AG04449 (cell line): ENCODE measurements at regions not wholly inside any gene's neighbourhood (a gene's known extent, or its start where the extent isn't known, plus 50 kb on each side); places are given as distances from the start of the nearest gene placed in this dataset.

ENCODE experiments used
- CTCF ChIA-PET: fragments of 350-600 bp; formaldehyde crosslinking; extraction: SDS; loops from one replicate; lab custom pipeline; 2021; ENCODE audit warnings: antibody characterized with exemption; lab: Yijun Ruan, JAX
- POLR2A ChIA-PET: fragments of 400-600, 350-600 bp; formaldehyde crosslinking; extraction: SDS; loops from one replicate; lab custom pipeline; 2020; ENCODE audit warnings: antibody characterized with exemption, inconsistent platforms; lab: Yijun Ruan, JAX
- DNase-seq: peaks from one replicate; pipeline ENCODE4 v3.0.0-alpha.2; 2010; ENCODE audit warnings: low read depth, low spot score
- H3K4me3 ChIP-seq: 2 replicates; pipeline ENCODE4 v1.5.1; 2011; ENCODE audit warnings: low read depth, mild to moderate bottlenecking, control low read depth, low read length
- TF ChIP-seq, protein P1 (sequence below): IDR thresholded peaks from one replicate; pipeline ENCODE4 v1.5.1; 2011; ENCODE audit warnings: mild to moderate bottlenecking, moderate library complexity, low read length, control low read depth, inconsistent platforms; ENCODE audit not compliant: insufficient read depth; ENCODE audit errors: missing control alignments

DNA sequence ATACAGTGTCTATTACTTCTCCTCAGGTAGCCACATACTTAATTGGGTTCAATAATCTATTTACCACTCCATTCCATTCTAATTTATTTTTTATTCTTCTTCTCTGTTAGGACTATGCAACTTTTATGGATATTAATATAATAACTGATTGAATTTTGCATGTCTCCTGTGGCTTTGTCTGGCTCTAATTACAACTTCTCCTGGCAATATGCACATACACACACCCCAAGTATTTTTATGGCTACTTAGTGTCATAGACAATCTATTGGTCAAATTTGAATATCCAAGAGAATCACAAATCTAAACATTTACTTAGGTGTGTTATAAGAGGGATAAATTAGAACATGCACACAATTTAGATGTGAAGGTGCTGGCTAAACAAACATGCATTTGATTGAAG, 73.1 kb downstream of the BOD1L2 start:
- ChIA-PET POLR2A (no interaction called here), CTCF (no interaction called here)
- no peak overlapping the region for H3K4me3 ChIP-seq
- DNase-seq, result no peak
- TF ChIP-seq, protein P1, sequence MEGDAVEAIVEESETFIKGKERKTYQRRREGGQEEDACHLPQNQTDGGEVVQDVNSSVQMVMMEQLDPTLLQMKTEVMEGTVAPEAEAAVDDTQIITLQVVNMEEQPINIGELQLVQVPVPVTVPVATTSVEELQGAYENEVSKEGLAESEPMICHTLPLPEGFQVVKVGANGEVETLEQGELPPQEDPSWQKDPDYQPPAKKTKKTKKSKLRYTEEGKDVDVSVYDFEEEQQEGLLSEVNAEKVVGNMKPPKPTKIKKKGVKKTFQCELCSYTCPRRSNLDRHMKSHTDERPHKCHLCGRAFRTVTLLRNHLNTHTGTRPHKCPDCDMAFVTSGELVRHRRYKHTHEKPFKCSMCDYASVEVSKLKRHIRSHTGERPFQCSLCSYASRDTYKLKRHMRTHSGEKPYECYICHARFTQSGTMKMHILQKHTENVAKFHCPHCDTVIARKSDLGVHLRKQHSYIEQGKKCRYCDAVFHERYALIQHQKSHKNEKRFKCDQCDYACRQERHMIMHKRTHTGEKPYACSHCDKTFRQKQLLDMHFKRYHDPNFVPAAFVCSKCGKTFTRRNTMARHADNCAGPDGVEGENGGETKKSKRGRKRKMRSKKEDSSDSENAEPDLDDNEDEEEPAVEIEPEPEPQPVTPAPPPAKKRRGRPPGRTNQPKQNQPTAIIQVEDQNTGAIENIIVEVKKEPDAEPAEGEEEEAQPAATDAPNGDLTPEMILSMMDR, result no peak

DNA sequence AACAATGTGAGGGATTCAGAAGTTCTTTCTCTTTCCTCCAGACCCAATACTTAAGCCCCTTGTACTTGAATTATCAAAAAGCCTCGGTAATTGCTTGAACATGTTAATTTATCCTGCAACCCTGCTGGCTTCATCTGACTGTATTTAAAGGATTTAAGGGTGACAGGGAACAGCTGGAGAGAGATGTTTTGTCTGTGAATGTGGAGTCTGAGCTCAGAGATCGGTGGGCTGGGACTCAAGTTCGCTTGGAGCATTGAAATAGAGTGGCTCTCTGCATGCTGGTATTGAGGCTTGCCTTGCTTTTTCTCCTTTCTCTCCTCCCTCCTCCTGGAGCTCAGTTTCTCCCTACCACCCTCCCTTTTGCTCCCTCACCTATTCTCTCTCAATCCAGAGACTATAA, 73.6 kb downstream of the BOD1L2 start:
- ChIA-PET CTCF (no interaction called here), POLR2A (no interaction called here)
- TF ChIP-seq, protein P1, result no peak
- DNase-seq, result no peak
- no peak overlapping the region for H3K4me3 ChIP-seq

DNA sequence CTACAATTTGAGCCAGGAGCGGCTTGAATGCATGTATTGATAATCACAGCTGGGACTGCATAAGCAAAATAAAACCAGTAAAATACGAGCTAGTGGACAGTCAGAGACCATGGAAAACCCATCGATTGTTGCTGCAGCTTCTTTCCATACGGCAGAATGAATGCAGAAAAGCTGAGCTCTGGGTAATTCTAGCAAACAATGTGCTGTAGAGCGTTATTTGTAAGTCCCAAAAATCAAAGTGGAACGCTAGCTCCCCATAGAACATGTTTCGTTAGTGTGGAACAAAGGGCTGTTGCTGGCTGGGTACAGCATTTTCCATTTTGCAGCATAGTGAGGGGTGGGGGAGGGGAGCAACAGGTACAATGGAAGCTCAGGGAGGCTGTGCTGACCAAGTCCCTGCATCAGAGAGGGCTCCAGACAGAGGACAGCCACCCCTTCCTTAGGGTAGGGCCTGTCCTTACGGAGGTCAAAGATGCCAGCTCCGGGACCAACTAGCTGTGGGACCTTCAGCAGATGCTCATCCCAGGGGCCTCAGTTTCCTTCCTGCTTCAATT, 74.1 kb downstream of the BOD1L2 start:
- DNase-seq, result no peak
- ChIA-PET CTCF (no interaction called here), POLR2A (no interaction called here)
- no peak overlapping the region for H3K4me3 ChIP-seq
- TF ChIP-seq, protein P1, result no peak

DNA sequence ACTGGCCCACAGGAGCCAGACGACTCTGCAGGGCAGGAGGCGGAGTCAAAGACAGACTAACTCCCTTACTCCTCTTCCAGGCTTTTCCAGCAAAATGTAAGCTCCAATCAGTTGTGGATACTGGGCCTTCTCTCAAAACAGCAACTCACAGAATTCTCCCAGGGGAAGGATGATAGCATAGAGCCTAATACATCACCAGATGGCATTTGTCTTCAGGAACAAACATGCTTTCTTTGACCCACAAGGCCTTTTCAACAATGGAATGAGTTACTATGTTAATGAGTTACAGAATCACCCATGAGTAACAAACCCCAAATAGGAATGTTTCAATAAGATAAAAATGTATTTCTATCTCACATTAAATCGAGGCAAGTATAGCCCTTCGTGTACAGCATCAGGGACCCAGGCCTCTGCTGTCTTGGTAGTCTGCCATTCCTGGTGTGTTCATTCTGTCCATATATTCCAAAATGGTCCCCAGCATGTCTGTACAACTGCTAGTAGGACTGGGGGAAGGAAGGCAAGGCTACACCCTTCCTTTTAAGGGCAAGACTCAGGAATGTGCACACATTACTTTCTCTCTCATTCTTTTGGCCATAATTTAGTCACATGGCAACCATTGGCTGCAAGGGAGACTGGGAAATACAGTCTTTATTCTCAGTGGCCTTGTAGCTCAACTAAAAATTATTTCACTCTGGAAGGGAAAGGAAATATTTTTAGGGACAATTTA, 76.4 kb downstream of the BOD1L2 start:
- H3K4me3 ChIP-seq, result no peak overlapping the region
- ChIA-PET CTCF (no interaction called here), POLR2A (no interaction called here)
- DNase-seq, result no peak
- TF ChIP-seq, protein P1, result no peak

DNA sequence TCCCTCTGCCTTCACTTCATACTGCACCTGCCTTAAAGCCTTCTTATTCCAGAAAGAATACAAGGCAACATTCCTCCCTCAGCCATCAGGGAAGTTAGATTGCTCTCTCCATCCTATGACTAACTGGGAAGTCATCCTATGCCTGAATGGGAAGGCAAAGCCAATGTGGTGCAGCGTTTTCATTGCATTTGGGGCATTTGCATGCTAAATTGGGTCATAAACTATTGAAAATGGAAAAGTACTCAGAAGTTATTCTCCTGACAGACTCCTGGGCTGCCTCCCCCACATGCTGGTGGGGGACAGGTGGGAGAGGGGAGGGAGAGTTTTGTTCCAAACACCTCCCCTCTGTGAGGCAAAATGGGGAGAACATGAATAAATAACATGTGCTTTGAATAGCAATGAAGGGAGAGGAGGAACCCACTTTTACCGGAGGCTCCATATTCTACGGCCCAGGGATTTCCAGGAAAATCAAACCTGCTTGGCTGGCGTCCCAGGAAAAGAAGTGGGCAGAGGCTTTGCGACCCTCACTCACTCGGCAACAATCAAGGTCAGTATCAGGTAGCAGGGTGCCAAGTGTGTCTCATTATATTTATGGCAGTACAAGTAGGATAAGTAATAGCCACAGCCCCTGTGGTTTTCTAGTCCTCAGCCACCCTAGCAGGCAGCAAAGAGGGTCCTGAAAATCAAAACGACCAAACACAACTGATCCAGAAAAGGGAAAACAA, 84.1 kb downstream of the BOD1L2 start:
- no peak for DNase-seq
- TF ChIP-seq, protein P1, result no peak
- H3K4me3 ChIP-seq, result no peak overlapping the region
- POLR2A ChIA-PET, result no interaction called here
- CTCF ChIA-PET, result no interaction called here

DNA sequence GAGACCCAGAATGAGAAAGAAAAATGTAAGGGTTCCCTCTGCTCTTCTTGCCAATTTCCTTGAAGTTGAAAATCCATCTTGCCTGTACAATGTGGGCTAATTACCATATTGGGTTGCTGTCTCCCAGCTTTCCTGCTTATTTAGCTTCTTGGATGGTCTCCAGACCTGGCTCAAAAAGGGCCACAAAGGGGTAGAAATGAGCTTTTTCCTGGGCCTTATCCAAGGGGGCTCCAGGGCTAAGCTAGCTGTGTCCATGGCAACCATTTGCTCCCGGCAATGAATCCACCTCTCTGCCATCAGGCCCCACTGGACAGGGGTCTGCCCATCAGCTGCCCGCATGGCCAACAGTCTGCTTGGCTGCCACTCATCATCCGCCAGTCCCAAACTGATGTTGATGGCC, 85.0 kb downstream of the BOD1L2 start:
- no peak overlapping the region for H3K4me3 ChIP-seq
- DNase-seq, result no peak
- TF ChIP-seq, protein P1, result no peak
- POLR2A ChIA-PET, result no interaction called here
- CTCF ChIA-PET, result no interaction called here
